HG03103 (cell line): ENCODE measurements at regions not wholly inside any gene's neighbourhood (a gene's known extent, or its start where the extent isn't known, plus 50 kb on each side); places are given as distances from the start of the nearest gene placed in this dataset.
"Not testable (repeated sequence)": the region's sequence is repeated elsewhere in the genome, so short reads cannot be mapped to it uniquely, and the experiment has no call there.

ENCODE experiments used
- ATAC-seq: cut with Tn5 transposase; IDR thresholded peaks from one replicate; pipeline ENCODE4 v1.9.1; 2021; ENCODE audit warnings: low read depth; ENCODE audit not compliant: unreplicated experiment

DNA sequence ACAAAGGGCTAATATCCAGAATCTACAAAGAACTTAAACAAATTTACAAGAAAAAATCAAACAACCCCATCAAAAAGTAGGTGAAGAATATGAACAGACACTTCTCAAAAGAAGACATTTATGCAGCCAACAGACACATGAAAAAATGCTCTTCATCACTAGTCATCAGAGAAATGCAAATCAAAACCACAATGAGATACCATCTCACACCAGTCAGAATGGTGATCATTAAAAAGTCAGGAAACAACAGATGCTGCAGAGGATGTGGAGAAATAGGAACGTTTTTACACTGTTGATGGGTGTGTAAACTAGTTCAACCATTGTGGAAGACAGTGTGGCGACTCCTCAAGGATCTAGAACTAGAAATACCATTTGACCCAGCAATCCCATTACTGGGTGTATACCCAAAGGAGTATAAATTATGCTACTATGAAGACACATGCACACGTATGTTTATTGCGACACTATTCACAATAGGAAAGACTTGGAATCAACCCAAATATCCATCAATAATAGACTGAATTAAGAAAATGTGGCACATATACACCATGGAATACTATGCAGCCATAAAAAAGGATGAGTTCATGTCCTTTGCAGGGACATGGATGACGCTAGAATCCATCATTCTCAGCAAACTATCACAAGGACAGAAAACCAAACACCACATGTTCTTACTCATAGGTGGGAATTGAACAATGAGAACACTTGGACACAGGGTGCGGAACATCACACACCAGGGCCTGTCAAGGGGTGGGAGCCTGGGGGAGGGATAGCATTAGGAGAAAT lies 241.5 kb downstream of the KCNRG start:
- not testable (repeated sequence) for ATAC-seq

DNA sequence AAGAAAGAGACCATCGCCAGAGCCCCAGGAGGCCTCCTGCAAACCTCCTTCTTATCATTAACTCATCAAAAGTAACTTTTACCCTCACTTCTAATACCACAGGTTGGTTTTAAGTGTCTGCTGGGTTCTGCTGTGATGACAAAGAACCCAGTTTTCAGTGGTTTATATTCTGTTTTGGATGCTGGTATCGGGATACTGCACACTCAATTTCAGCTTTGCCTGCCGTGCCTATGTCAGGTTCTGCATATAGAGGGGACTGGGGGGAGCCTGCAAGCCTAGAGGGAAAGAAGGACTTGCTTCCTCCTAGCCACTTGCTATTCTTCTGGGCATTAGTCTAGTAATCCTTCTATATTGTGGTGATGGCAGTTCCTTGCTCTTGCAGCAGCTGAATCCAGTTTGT lies 242.4 kb downstream of the KCNRG start:
- no peak for ATAC-seq

DNA sequence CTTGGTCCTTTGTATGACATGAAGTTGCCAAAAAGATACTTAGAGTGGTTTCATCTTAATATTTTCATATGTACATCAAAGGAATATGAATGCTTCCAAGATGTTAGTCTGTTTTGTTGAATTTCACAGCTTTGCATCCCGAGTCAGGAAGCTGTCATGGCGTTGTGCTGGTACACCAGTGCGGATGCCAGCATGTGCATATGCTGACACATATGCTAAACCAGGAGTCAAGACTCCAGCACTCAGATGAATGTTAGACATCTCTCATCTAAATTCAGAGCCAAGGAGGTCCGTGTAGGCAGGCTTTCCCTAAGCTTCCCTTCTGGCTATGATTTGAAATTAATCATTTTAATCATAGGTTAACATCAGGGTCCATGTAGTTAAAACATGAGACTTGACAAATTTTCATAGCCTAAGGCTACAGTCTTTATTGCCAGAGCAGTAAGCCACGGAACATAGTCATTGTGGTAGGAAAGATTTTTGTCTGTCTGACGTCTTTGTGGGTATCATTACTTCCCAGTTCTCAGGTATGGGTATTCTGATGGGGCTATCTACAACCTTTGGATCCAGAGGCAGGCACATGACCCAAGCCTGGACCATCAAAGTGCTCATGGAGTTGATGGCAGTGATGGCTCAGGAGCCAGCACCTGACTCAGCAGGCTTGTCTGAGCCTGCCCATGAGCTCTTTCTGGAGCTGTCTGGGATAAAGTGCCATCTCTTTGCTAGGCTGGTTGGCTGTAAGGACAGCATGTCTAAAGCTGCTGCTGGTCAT lies 246.1 kb downstream of the KCNRG start:
- ATAC-seq, result no peak

DNA sequence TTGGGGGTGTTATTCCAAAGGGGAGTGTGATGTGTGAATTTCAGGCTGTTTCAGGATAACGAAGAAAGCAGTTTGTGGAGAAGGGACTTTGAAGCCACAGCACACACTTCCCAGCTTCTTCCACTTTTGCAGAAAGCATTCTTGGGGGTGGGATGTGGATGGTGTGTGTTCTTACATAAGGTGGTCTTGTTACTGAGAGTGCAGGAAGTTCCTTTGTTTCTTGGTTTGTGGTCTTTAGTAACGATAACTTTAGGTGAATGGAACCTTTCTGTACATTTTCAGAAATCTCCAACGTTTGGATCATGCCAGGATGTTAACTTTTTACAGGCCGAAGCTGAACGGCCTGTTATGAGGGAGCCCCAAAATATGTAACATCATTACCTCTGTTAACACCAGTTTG lies 251.8 kb downstream of the KCNRG start:
- no peak for ATAC-seq

DNA sequence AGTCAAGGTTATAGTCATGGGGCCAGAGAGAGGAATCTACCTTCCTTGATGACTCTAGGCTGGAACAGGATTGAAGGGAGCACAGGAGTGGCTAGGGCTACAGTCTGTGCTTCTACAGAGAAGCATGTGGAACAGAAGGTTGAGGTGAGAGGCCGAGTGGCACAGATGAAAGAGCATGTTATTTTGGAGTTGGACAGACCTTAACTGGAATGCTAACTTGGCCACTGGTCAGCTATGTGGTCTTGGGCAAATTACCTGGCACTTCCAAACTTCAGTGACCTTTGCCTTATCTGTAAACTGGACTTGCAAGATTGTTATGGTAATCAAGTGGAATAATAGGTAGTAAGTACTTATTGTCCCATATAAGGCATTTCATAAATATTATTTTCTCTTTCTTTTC lies 252.7 kb downstream of the KCNRG start:
- ATAC-seq, result no peak

DNA sequence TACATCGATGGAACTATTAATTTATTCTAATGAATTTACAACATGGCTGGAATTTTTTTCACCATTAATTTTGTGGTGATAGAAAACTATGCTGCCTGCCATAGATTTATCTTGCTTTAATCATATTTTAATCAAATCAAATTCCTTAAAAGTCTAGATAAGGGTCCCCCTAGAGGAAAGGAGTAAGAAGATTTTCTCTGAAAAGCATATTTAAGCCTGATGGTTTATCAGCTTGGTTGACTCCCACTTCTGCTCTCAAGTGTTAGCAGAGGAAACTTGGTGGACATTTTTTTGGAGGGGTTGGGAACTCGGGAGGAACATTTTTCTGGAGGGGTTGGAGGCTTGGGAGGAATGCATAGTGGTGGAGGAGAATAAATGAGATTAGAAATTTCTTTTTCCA lies 253.3 kb downstream of the KCNRG start:
- no peak for ATAC-seq

DNA sequence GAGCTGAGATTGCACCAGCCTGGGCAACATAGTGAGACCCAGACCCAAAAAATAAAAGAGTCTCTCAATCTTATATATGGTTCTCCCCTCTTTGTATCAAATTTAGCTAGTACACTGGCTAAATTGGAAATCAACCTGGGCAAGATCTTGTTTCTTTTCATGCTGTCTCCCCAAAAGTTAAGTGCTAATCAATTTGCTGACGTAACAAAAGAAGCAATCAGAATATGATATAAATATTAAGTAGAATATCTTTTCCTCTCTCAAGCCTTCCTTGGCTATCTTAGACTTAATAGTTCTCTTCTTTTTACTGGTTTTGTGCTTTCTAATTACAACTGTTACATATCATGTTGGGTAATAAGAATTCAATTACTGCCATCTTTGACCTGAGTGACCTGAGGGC lies 258.9 kb downstream of the KCNRG start:
- ATAC-seq, result no peak

DNA sequence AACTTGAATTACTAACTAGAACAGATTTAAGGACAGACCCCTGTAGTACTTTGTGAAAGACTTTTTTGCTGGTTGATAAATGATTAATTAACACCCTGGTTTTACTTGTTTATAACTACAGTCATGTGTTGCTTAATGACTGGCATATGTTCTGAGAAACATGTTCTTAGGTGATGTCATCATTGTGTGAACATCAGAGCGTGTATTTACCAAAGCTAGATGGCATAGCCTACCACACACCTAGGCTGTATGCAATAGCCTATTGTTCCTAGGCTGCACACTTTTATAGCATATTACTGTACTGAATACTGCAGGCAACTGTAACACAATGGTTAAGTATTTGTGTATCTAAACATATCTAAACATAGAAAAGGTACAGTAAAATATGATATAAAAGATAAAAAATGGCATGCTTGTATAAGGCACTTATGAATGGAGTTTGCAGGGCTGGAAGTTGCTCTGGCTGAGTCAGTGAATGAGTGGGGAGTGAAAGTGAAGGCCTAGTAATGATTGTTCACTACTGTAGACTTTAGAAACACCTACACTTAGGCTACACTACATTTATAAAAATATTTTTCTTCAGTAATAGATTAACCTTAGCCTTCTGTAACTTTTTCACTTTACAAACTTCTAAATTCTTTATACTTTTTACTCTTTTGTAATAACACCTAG lies 260.3 kb downstream of the KCNRG start:
- ATAC-seq, result no peak

DNA sequence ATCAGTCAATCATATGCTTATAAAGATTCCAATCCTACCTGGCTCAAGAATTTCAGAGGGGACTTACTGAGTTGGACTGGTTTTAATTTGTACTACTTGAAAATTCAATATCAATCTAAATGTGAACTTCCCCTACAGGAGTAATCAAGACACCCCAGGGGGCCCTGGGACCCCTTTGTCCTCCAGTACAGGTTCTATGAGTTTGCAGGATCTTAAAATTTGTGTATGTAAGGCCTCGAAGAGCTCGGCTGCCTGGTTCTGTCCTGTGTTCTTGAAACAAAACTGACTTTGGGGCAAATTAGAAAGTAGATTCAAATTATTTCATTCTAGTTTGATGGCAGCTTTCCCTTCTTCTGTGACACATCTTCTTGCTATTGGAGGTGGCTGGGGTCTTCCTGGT lies 261.3 kb downstream of the KCNRG start:
- no peak for ATAC-seq

DNA sequence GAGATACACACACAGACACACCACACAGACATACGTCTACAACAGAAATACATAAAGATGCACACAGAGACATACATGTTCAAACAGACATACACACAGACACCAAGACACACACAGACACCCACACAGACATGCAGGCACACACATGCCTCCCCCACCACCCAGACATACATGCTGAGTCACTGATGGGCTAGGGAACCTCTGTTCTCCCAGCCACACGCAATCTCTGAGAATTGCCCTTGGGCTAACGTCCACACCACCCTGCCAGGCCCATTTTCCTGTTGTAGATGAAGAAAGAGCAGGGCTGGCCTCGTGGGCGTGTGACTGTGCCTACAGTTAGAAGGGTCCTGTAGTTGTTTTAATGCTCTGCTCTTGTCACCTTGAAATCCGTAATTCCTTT lies 261.9 kb downstream of the KCNRG start:
- ATAC-seq, result no peak

DNA sequence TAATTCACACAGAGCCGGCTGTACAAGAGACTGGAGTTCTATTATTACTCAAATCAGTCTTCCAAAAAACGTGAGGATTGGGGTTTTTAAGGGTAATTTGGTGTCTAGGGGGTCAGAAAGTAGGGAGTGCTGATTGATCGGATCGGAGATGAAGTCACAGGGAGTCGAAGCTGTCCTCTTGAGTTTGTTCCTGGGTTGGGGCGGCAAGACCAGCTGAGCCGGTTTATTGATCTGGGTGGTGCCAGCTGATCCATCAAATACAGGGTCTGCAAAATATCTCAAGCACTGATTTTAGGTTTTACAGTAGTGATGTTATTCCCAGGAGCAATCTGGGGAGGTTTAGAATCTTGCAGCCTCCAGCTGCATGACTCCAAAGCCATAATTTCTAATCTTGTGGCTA lies 262.7 kb downstream of the KCNRG start:
- ATAC-seq, result no peak

DNA sequence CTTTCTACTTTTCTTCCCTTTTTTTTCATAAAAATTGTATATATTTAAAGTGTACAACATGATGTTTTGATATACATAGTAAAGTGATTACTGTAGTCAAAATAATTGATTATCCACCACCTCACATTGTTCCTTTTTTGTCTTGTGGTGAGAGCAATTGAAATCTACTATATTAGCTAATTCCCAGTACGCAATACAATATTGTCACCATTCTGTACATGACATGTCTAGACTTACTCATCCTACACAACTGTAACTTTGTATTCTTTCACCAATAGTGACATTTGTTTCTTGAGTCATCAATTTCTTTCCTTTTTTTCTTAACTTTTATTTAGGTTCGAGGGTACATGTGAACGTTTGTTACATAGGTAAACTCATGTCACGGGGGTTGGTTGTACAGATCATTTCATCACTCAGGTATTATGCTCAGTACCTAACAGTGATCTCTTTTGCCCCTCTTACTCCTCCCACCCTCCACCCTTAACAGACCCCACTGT lies 265.2 kb downstream of the KCNRG start:
- ATAC-seq, result no peak

DNA sequence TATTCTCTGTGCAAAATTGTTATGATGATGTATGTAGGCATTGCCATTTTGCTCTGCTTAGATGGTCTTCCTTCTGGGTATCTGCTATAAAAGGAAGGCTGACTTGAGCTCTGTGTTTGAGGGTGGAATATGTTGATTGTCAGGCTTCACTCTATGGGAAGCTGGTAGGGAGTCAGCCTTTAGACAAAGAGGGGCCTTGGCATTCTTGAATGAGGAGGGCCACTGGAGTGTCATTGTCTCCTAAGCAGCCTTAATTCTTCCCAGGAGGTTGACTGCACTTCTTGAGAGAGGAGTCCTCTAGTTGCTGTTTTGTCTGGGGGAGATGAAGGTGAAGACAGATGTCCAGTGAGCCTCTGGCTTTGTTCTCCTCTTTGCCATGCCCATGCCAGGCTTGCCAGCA lies 266.8 kb downstream of the KCNRG start:
- ATAC-seq, result no peak

DNA sequence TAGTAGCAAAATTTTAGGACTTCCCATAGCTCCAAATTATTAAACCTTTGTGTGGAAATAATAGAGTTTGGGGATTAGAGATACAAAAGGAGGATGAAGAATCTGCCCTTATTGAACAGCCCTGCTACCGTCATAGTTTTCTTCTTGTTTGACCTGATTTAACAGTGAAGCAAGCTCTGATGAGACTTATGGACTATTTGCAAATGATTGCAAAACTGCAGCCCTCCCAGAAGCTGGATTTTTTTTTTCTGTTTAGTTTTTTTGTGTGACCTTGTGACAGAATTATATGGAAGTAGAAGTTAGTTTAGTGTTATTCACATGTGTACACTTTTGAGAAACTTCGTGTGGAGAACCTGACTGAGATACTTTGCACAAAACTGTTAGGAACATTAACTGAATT lies 267.8 kb downstream of the KCNRG start:
- no peak for ATAC-seq

DNA sequence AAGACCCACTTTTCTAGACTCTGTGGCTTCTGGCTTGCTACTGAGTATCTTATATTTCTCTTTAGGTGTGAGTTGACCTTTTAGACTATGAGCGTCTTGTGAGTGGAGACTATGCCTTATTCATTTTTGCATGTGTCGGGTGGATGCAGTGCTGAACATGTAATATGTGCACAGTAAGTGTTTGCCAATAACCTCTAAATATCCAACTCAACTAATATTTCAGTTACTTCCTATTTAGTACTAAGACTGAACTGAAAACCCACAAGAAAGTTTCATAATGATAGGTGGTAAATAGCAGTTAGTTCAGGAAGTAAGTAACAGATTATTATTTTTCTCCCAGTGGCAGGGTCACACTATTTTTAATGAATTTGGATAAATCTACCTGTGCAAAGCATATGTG lies 269.3 kb downstream of the KCNRG start:
- ATAC-seq, result peak; percentile 70

DNA sequence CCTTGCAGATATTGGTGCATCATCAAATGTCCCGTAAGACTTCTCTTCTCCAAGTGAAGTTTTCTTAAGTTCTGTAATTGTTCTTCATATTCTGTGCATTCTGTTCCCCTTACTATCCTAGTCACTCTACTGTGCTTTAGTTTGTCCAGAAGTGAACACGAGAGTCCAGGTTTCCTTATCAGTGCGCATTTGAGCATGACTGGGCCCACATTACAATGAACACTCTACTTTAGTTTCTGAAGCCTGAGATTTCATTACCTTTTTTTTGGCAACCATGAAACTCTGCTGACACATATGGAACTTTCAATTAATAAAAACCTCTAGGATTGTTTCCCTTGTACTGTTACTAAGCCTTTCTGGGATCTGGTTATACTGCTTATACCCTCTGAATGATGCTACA lies 270.0 kb downstream of the KCNRG start:
- no peak for ATAC-seq

DNA sequence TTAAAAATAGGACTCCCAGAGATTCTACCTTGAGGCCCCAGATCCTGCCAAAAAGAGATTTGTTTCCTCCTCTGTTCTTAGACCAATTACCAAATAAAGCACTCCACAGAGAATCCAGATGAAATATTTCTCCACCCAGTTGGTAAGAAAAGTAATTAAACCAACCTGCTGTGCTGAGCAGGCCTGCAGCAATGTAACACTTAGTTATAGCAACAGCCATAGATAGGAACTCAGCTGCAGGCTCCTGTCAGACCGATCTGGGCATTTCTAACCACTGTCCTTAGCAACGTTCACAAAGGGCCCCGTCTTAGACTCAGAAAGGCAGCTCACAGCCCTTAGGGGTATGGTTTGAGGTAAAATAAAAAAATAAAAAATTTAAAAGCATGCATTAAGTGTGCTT lies 271.1 kb downstream of the KCNRG start:
- no peak for ATAC-seq

DNA sequence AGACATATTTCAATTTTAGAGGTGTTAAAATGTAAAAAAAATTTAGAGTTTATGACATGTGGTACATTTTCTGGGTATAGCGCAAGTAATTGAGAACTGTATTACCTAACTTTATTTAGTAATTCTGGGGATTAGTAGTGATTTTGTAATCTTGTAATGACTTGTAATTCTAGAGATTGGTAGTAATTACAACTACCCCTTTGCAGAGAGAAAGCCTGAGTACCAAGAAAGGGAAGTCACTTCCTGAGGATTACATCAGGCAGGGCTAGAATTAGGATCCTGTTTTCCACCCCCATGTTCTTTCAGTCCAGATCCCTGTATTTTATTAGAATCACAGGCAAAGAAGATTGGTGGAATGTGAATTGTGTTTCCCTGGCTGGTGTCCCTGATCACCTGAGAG lies 274.9 kb downstream of the KCNRG start:
- ATAC-seq, result no peak

DNA sequence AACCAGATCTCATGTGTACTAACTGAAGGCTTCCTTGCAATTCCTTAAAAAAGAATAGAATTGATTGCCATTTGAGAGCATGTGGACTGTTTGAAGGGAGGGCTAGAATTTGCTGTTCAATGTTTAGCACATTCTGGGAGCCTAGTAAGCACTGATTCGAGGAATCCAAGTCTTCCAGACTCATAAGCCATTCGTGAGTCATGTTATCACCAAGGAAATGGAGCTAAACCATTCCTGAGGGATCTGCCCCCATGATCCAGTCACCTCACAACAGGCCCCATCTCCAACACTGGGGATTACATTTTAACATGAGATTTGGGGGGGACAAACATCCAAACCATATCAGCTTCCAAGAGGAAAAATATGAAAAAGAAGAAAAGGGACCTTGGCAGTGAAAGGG lies 276.4 kb downstream of the KCNRG start:
- no peak for ATAC-seq

DNA sequence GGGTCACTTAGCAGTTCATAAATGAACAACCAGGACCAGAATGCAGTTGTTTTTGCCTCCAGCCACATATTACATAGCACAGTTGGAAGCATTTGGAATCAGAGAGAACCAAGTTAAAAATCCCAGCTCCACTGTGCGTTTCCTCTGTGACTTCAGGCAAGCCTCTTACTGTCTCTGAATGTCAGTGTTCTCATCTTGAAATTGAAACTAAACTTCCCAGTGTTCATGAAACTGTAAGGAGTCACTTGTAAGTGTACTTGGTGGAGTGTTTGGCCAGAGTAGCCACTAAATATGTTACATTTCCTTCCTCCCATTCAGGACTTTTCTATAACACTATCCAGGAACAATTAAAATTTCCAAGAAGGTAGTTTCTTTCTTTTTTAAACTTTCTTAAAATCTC lies 276.8 kb downstream of the KCNRG start:
- ATAC-seq, result no peak

DNA sequence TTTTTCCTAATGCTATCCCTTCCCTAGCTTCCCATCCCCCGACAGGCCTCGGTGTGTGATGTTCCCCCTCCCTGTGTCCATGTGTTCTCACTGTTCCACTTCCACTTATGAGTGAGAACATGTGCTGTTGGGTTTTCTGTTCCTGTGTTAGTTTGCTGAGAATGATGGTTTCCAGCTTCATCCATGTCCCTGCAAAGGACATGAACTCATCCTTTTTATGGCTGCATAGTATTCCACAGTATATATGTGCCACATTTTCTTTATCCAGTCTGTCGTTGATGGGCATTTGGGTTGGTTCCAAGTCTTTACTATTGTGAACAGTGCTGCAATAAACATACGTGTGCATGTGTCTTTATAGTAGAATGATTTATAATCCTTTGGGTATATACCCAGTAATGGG lies 279.2 kb downstream of the KCNRG start:
- ATAC-seq, result not testable (repeated sequence)
